PC-3 (cell line): ENCODE measurements at regions not wholly inside any gene's neighbourhood (a gene's known extent, or its start where the extent isn't known, plus 50 kb on each side); places are given as distances from the start of the nearest gene placed in this dataset.

Experiments
- ATAC-seq: fragments of 200-7000 bp; cut with Tn5 transposase; 2 replicates; pipeline ENCODE4 v1.9.1; 2020; ENCODE audit warnings: mild to moderate bottlenecking, moderate library complexity
- BruUV-seq: library from RNA; stranded (reverse); fragments of 400-500 nt; replicated peaks from 2 replicates; lab custom pipeline; 2021; lab: Mats Ljungman, UMichigan
- CTCF ChIA-PET: fragments of 300-600 bp; sonication (Branson Sonifier 250); formaldehyde crosslinking; loops from one replicate; lab custom pipeline; 2022; ENCODE audit warnings: antibody characterized with exemption; lab: Charles Lee
- POLR2A ChIA-PET: fragments of 300-600 bp; sonication (Branson Sonifier 250); formaldehyde crosslinking; loops from one replicate; lab custom pipeline; 2022; ENCODE audit warnings: antibody characterized with exemption; ENCODE audit not compliant: unreplicated experiment; lab: Charles Lee
- DNase-seq: peaks from one replicate; pipeline ENCODE4 v3.0.0-alpha.2; 2015
- H2AFZ ChIP-seq: fragments of 300-600 bp; sonication (generic); 2 replicates; pipeline ENCODE4 v1.6.0; 2016; ENCODE audit warnings: antibody characterized with exemption, low read length
- H3F3A ChIP-seq: fragments of 300-600 bp; sonication (generic); one replicate; pipeline ENCODE4 v1.6.0; 2017; ENCODE audit warnings: antibody characterized with exemption, low read length, control low read depth, mild to moderate bottlenecking; ENCODE audit not compliant: unreplicated experiment
- H3K27ac ChIP-seq: fragments of 300-600 bp; sonication (generic); 2 replicates; pipeline ENCODE4 v1.5.1; 2016; ENCODE audit warnings: mild to moderate bottlenecking, low read length
- H3K27me3 ChIP-seq: fragments of 300-600 bp; sonication (generic); 2 replicates; pipeline ENCODE4 v1.6.1; 2016; ENCODE audit warnings: low read length, mixed read lengths
- H3K36me3 ChIP-seq: fragments of 300-600 bp; sonication (generic); 2 replicates; pipeline ENCODE4 v1.6.1; 2016; ENCODE audit warnings: low read depth, mixed run types, low read length, mixed read lengths
- H3K4me1 ChIP-seq: fragments of 300-600 bp; sonication (generic); 2 replicates; pipeline ENCODE4 v1.5.1; 2016; ENCODE audit warnings: low read length; ENCODE audit not compliant: insufficient read depth
- H3K4me2 ChIP-seq: fragments of 300-600 bp; sonication (generic); 2 replicates; pipeline ENCODE4 v1.6.0; 2016; ENCODE audit warnings: low read length
- H3K4me3 ChIP-seq: fragments of 300-600 bp; sonication (generic); 2 replicates; pipeline ENCODE4 v1.5.1; 2016; ENCODE audit warnings: mild to moderate bottlenecking, low read length, mixed read lengths
- H3K79me2 ChIP-seq: fragments of 300-600 bp; sonication (generic); 2 replicates; pipeline ENCODE4 v1.6.1; 2017; ENCODE audit warnings: low read length, mixed read lengths
- H3K9ac ChIP-seq: fragments of 300-600 bp; sonication (generic); 2 replicates; pipeline ENCODE4 v1.6.0; 2016; ENCODE audit warnings: mild to moderate bottlenecking, low read length
- H3K9me2 ChIP-seq: fragments of 300-600 bp; sonication (generic); replicated peaks from 2 replicates; pipeline ENCODE4 v1.6.1; 2016; ENCODE audit warnings: mixed run types, low read length, mixed read lengths
- H3K9me3 ChIP-seq: fragments of 300-600 bp; sonication (generic); 2 replicates; pipeline ENCODE4 v1.6.1; 2016; ENCODE audit warnings: low read length, mixed read lengths
- H4K20me1 ChIP-seq: fragments of 300-600 bp; sonication (generic); 2 replicates; pipeline ENCODE4 v1.6.1; 2016; ENCODE audit warnings: low read length, mixed read lengths
- CTCF ChIP-seq: fragments of 300-600 bp; sonication (generic); conservative IDR thresholded peaks from 2 replicates; pipeline ENCODE4 v1.5.1; 2017; ENCODE audit warnings: antibody characterized with exemption, low read depth, mild to moderate bottlenecking, low read length
- EZH2 ChIP-seq: fragments of 300-600 bp; sonication (generic); IDR thresholded peaks from one replicate; pipeline ENCODE4 v1.6.1; 2017; ENCODE audit warnings: antibody characterized with exemption, mild to moderate bottlenecking, low read length; ENCODE audit not compliant: unreplicated experiment
- EZH2phosphoT487 ChIP-seq: fragments of 300-600 bp; sonication (generic); IDR thresholded peaks from 2 replicates; pipeline ENCODE4 v1.6.1; 2018; ENCODE audit warnings: mild to moderate bottlenecking, antibody characterized with exemption, low read length, borderline replicate concordance
- intact Hi-C: fragments of 100-400 bp; cut with micrococcal nuclease; formaldehyde crosslinking; loops from 2 replicates; pipeline ENCODE4 v1.9.0; 2023

DNA sequence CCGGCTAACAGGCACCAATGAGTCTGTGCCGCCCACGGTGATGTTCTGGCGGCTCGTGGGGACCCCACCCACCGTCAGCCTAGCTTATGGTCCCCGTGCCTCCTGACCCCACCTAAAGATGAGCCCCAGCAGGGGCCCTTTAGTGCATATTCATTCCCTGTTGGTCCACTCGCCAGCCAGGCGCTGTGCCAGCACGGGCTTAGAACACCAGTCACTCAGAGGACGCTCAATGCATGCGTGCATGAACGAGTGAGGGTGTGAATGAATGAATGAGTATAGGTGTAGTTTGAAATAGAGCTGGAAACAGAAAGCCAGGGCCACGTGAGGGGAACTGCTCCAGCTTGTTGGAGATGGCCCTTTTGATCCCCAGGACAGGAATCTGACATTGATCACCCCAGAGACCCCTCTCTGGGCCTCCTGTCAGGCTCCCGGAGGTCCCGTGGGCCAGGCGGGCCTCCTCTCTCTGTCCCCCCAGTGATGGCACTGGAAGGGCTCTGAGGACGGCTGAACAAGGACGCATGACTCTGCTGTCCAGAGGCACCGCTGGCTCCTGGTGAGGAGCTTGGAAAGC is 193.9 kb upstream of the C14orf180 start:
- Histone ChIP-seq H3F3A (no peaks in the 10 kb centered on the region), H3K4me2 (no peak overlapping the region), H3K9me3 (no peaks in the 10 kb centered on the region), H3K9ac (no peak overlapping the region), H3K4me1 (no peaks in the 10 kb centered on the region), H3K79me2 (no peaks in the 10 kb centered on the region), H3K27me3 (peaks cover 81% of the 10 kb centered on the region), H3K27ac (no peak overlapping the region), H3K9me2 (no peaks in the 10 kb centered on the region), H4K20me1 (no peaks in the 10 kb centered on the region), H3K4me3 (no peak overlapping the region), H2AFZ (no peak overlapping the region), H3K36me3 (no peaks in the 10 kb centered on the region)
- TF ChIP-seq CTCF, result no peak
- TF ChIP-seq EZH2, result no peak
- no peak for TF ChIP-seq EZH2phosphoT487
- ChIA-PET POLR2A (no interaction called here), CTCF (no interaction called here)
- ATAC-seq, result no peak
- intact Hi-C loops, result no loop called here
- DNase-seq, result no peak
- BruUV-seq, result no TSS peak

- Histone ChIP-seq H3F3A (no peaks in the 10 kb centered on the region), H3K4me2 (no peak overlapping the region), H3K27me3 (peaks cover 81% of the 10 kb centered on the region), H4K20me1 (no peaks in the 10 kb centered on the region), H3K9ac (no peak overlapping the region), H2AFZ (no peak overlapping the region), H3K4me1 (no peaks in the 10 kb centered on the region), H3K9me3 (no peaks in the 10 kb centered on the region), H3K27ac (no peak overlapping the region), H3K9me2 (no peaks in the 10 kb centered on the region), H3K36me3 (no peaks in the 10 kb centered on the region), H3K79me2 (no peaks in the 10 kb centered on the region), H3K4me3 (no peak overlapping the region)
- no peak for DNase-seq
- ChIA-PET CTCF (no interaction called here), POLR2A (no interaction called here)
- intact Hi-C loops, result no loop called here
- ATAC-seq, result no peak
- no TSS peak for BruUV-seq
- TF ChIP-seq CTCF (no peak), EZH2 (no peak), EZH2phosphoT487 (no peak)
Measured at GRCh38 chr14:104386151-104386841, 193.3 kb upstream of the C14orf180 start.
